ENCODE measurements at regions not wholly inside any gene's neighbourhood (a gene's known extent, or its start where the extent isn't known, plus 50 kb on each side); places are given as distances from the start of the nearest gene placed in this dataset.
"Not testable (repeated sequence)": the region's sequence is repeated elsewhere in the genome, so short reads cannot be mapped to it uniquely, and the experiment has no call there.

DNA sequence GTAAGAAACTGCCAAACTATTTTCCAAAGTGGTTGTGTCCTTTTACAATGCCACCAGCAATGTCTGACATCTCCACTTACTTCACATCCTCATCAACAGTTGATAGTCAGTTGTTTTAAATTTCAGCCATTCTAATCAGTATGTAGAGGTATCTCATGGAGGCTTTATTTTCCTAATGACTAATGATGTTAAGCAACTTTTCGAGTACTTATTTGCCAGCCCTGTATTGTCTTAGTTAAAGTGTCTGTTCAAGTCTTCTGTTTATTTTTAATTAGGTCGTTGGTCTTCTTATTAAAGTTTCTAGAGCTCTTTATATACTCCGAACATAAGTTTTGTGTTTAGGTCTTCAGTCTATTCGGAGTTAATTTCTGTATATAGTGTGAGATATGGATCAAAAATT, 54.9 kb upstream of the NBPF12 start:
- not testable (repeated sequence) for DNase-seq (ENCODE audit: low read depth)

DNA sequence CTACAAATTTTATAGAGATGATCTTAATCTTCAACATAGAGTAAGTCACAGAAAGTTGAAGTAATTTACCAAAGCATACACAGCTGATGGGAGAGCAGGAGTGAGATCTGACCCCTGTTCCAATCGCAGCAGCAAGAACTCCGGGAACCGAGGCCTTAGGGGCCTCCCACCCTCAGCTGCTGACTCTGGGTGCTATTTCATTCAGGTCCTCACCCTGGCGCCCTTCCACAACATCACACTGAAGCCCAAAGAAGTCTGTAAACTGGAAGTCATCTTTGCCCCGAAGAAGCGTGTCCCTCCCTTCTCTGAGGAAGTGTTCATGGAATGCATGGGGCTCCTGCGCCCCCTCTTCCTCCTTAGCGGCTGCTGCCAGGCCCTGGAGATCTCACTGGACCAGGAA, 57.0 kb upstream of the NBPF12 start:
- not testable (repeated sequence) for DNase-seq (ENCODE audit: low read depth)

DNA sequence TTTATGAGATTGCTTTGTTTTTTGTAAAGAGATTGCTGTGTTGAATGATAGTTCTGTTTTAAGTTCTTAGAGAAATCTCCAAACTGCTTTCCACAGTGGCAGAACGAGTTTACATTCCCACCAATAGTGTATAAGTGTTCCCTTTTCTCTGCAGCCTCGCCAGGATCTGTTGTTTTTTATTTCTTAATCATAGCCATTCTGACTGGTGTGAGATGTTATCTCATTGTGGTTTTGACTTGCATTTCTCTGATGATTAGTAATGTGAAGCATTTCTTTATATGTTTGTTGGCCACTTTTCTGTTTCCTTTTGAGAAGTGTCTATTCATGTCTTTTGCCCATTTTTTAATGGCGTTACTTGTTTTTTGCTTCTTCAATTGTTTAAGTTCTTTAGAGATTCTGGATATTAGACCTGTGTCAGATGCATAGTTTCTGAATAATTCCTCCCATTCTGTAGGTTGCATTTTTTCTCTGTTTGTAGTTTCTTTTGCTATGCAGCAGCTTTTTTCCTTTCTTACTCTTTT, 74.3 kb upstream of the NBPF12 start:
- not testable (repeated sequence) for DNase-seq (ENCODE audit: low read depth)

DNA sequence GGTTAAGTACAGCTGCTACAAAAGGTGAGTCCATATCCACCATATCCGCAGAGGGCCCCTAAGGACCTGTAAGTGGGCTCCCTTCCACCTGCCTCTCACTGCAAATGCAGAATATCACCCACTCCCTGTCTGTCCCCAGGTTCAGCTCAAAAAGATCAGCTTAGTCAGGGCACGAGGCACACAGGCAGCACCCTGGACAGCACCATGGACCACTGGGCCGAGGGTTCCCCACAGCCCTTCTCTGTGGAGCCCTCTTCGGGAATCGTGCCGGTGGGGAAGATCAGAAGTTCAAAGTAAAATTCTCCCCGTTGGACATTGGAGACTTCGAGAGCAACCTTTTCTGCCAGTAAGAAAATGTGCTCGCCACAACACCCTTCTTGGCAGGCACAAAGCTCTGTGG, 85.0 kb upstream of the NBPF12 start:
- DNase-seq (ENCODE audit: low read depth): not testable (repeated sequence)

DNA sequence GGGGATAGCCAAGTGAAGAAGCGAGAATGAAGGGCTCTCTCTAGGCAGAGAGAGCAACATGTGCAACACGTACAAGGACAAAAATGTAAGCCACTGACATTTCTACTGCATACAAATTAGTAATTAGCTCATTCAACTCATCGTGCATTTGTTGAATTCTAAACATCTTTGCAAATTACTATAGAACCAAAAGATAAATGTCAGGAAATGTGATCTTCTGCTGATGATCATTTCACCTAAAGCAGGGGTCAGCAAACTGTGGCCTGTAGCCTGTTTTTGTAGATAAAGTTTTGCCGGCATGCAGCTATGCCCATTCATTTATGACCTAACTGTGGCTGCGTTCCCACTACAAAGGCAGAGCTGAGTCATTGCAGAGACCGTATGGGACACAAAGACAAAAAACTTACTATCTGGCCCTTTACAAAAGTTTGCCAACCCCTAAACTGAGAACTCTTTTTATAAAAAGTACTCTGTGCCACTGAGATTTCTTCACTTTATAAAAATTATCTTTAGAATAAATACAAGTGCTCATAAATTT, 87.7 kb upstream of the NBPF12 start:
- not testable (repeated sequence) for DNase-seq (ENCODE audit: low read depth)

DNA sequence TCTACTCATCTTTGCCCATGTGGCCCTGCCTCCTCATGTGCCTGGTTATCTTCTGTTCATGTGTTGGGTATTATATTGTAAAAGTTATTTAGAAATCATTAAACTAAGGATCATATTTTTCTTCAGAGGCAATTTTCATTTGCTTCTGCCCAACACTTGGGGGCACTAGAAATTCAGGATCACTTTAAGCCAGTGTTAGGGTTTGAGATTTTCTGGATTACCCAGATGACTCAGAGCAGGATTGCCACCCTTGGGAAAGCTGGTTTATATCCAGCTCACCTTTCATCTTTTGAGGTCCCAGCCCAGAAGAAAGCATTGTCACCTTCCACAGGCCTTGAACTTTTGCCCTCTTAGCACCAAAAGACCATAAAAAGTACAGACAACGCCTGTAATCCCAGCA, 99.4 kb upstream of the NBPF12 start:
- DNase-seq (ENCODE audit: low read depth): not testable (repeated sequence)

DNA sequence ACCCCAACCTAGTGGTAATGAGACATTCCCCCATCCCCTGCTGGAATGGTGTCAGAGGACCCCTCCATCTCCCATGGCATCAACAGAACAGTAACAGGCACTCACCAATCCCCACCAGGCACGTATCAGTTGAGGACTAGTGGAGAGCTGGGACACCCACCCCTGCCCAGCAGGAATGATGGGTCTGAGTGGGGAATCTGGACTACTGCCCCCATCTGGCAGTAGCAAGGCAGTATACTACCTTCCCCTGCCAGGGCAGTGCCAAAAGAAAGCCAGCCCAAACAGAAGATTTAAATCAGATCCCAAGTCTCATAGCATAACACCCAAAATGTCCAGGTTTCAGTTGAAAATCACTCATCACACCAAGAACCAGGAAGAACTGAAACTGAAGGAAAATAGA, 111.2 kb upstream of the NBPF12 start:
- DNase-seq (ENCODE audit: low read depth): not testable (repeated sequence)

DNA sequence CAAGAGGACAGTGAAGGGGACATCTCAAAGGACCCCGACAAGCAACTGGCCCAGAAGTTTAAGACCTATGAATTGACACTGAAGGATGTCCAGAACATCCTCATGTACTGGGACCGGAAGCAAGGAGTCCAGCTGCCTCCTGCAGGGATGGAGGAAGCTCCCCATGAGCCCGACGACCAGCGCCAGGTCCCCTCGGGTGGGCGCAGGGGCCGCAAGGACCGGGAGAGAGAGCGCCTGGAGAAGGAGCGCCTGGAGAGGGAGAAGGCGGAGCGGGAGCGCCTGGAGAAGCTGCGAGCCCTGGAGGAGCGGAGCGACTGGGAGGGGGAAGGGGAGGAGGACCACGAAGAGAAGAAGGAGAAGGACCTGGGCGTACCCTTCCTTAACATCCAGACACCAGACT, 143.9 kb upstream of the NBPF12 start:
- DNase-seq (ENCODE audit: low read depth): not testable (repeated sequence)

DNA sequence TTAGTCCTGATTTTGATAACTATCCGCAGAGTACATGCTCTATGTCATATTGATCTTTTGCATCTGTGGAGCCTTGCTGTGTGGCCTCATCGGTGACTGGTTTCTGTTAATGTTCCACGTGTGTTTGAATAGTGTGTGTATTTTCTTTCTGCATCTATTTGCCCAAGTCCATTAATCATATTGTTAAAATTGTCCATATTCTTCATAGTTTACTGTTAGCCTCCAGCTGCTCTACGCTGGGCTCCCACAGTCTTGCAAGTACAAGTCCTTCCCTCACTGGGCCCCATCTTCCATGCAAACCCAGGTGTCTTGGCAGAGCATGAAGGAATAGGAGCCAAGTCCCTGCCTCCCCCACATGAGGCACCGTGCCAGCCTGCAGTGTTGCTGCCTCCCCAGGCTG, 145.4 kb upstream of the NBPF12 start:
- not testable (repeated sequence) for DNase-seq (ENCODE audit: low read depth)

DNA sequence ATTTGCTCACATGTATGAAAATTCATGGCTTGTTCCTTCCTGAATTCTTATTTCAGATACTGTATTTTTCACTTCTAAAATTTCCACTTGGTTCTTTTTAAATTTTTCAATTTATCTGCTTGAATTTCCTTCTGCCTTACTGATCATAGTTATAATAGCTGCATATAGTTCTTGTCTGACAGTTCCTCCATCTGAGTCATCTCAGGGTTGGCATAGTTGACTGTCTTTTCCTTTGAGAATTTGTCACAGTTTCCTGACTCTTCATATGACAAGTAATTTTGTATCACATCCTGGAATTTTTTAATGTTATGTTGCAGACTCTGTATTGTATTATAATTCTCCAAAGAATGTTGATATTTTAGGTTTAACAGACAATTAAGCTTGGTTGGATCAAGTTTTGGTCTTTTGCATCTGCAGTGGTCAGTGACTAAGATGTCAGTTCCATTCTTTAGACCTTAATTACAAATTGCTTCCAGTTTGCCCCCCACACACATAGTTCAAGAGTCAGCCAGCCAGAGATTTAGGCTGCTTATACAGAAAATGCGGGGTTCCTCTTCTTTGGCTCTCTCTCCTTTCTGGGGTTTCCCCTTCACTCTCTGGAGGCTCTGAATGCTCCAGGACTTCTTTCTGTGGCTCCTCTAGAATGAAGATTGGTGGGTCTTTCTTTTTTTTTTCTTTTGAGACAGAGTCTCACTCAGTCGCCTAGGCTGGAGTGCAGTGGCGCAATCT, 153.7 kb upstream of the NBPF12 start:
- not testable (repeated sequence) for DNase-seq (ENCODE audit: low read depth)

DNA sequence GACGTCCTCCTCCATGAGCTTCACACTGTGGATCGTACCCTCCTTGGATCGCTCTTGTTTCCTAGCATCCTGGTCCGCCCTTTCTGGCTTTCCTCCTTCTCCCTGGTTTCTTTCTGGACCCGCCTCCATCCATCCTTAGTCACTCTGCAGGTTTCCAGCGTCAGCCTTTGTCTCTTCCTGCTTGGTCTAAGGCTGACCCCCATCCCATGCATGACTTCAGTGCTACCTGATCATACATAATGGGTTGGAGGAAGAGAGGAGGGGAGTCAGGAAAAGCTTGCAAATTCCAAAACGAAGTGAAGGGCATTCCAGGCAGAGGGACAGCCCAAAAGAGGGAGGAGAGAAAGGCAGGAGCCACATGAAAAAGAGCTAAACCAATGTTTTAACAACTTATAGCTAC, 156.9 kb upstream of the NBPF12 start:
- DNase-seq (ENCODE audit: low read depth): not testable (repeated sequence)

DNA sequence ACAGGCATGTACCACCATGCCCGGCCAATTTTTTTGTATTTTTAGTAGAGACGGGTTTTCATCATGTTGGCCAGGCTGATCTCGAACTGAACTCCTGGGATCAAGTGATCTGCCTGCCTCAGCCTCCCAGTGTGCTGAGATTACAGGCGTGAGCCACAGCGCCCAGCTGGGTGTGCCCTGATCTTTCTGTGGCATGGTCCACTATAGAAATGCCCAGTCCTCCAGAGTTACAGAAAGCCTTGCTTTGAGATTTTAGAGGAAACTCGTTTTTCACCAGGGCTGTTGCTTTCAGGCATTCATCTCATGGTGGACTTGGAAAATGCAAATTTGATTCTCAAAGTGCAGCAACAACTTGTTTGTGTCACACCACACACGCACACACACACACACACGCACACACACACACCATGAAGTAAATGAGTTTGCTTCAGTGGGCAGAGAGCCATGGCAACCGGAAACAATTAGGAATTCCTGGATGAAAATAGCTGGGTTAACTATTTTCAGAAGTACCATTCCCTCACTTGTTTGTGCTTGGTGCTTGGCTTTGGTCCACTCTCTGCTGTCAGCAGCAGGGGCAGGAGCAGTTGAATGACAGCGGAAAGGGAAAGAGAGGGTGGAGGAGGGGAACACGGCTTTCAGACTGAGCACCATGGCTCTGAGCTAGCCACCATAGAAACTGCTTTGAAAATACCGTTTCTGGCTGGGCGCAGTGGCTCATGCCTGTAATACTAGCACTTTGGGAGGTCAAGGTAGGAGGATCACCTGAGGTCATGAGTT, 160.1 kb upstream of the NBPF12 start:
- DNase-seq (ENCODE audit: low read depth): not testable (repeated sequence)

DNA sequence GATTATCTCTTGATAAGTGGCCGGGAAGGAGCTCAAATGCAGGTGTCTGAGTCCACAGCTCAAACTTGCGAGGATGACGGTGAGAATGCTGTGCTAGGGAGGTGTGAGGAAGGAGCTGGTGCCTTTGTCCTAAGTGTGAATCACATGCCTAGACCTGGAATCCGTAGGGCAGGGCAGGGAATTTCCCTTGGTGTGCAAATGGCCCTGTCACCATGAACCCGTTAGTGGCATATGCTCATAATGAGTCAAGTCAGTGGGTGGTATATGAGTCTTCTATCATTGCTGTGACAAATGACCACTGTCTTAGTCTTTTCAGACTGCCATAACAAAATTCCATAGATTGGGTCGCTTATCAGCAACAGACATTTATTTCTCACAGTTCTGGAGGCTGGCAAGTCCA, 163.1 kb upstream of the NBPF12 start:
- DNase-seq (ENCODE audit: low read depth): not testable (repeated sequence)

DNA sequence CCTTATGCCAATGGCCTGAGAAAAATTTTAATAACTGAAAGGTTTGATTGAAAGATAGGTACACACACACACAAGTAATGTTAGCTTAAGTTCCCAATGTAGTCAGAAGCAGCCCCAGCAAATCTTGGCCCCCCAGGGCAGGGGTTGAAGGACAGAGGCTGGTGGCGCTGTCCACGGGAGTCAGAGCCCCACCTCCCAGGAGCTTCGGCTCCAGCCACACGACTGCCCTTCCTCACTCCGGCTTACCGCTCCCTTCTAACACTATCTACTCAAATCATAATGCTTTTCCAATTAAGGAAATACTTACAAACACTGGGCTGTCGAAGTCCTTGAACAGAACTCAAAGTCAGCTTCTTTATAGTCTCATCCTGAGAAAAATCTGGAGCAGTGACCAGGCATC, 163.9 kb upstream of the NBPF12 start:
- DNase-seq (ENCODE audit: low read depth): not testable (repeated sequence)

DNA sequence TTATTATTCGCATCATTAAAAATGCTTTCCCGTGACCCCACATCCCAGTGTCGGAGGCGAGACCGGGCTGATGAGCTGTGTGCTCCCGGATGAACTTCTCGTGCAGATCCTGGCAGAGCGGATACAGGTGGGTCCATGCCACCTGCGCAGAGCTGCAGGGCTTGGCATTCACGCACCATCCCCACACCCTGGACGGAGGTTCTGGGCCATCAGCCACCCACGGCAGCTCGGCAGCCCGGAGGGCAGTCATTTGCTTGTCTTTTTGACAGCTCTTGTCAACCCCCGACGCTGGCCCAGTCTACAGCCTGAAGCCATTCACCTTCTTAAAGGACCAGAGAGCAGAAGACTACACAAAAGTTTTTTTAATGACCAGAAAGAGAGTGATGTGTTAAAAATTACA, 166.7 kb upstream of the NBPF12 start:
- DNase-seq (ENCODE audit: low read depth): not testable (repeated sequence)

DNA sequence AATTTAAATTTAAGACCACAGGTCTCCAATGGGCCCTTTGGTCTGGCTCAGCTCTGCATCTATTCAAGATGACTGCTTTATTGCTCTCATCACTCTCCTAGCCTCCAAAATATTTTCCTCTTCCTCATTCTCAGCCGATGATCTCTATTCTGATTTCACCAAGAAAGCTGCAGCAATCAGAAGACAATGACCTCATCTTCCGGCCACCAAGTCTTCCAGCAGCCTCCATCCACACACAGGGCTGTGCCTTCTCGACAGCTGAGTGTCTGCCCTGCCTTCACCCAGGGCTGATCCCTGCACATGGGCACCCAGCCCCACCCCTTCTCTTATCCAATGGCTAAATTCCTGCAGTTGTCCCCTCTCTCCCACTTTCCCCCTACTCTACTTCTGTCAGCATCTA, 167.1 kb upstream of the NBPF12 start:
- not testable (repeated sequence) for DNase-seq (ENCODE audit: low read depth)

DNA sequence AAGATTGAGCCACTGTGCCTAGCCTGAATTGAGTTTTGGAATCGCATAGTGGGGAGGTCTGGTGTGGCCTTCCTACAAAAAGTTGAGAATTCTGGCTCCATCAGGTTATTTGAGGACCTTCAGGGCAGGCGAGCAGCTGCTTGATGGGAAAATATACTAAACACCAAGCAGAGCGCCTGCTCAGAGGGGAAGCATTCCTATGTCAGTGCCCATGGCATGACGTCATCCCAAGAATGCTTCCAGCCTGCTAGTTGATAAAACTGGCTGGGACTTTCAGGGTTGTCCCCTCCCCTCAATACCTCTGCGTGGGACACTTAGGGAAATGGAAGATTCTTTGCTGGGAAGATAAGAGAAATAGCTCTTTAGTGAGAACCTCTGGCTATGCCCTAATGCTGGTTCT, 174.9 kb upstream of the NBPF12 start:
- not testable (repeated sequence) for DNase-seq (ENCODE audit: low read depth)

DNA sequence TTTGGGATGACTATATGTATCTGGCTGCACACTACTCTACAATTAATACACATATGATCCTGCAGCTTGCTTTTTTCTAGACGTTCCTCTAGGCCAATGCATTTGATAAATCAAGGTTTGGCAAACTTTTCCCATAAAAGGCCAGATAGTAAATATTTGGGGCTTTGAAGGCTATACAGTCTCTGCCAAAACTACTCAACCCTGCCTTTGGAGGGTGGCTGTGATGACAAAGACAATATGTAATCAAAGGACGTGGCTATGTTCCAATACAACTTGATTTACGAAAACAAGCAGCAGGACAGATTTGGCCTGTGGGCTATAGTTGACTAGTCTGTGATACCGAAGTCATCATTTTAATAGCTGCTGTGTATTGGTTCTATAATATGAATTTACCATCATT, 181.3 kb upstream of the NBPF12 start:
- DNase-seq (ENCODE audit: low read depth): not testable (repeated sequence)

DNA sequence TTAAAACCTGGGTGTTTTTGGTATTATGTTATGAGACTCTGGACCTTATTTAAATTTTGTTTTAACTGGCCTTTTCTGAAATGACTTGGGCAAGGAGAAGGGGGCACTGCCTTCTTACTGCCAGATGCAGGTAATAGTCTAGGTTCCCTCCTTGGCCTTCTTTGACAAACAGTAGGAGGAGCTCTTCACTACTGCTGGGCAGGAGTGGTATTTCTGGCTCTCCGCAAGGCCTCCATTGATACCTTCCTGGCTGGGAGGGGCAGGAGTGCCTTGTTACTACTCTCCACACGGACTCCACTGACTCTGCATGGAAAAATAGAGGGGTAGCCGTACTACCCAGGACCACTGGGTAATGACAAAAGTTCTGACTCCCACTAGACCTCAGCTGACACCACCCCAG, 189.4 kb upstream of the NBPF12 start:
- DNase-seq (ENCODE audit: low read depth): not testable (repeated sequence)

DNA sequence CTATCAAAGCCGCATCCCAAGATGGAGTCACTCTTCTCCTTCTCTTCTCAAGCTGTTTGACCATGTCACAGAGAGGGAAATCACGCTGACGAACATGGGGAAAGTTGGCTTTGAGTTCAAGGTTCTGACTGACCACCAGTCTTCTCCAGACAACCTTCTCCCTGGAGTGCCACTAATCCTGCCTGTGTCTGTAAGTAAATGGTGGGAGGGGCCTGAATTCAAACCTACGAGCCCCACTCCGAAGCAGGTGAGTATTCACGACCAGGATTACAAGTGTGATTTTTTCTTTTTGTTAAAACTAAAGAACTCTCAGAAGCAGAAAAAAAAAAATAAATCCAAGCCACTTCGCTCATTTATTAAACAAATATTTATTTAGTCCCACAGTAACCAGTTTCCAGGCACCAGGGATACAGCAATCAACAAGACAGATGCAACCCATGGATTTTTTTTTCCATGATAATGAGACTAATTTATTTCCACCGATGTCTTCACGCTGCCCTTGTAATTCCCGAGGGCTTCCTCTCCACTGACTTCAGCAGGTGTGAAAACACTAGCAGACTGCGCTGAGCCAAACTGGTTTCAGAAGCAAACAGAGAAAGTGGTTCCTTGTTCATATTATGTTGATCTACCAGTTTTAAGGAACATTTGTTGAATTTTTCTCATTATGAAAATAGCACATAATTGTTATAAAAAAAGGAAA, 206.0 kb upstream of the NBPF12 start:
- DNase-seq (ENCODE audit: low read depth): not testable (repeated sequence)

DNA sequence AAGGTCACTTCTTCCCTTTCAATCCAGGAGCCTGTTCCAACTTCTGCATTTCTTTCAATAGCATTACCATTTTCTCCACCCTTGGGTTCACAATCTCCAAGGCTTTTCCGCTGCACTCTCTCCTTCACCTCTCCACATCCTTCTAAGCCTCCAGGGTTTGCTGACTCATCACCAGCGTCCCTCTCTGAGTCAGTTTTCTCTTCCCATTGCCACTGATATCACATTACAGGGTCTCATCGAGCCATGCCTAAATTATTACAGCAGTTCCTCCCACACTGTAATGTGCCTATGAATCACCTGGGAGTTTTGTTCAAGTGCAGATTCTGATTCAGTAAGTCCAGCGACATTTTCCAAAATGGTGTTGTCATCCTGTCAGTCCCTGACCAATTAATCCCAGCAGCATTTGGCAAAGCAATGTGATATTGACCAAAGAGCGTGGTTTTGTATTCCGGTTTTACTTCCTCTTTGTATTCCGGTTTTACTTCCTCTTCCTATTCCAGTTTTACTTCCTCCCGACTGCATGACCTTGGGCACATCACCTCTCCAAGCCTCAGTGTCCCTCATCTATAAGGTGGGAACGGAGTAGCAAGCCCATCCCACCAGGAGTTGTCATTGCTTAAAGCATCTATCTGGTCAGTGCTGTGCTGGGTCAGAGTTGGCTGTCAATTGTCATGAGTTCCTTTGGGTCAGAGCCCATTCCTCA, 208.3 kb upstream of the NBPF12 start:
- DNase-seq (ENCODE audit: low read depth): not testable (repeated sequence)

DNA sequence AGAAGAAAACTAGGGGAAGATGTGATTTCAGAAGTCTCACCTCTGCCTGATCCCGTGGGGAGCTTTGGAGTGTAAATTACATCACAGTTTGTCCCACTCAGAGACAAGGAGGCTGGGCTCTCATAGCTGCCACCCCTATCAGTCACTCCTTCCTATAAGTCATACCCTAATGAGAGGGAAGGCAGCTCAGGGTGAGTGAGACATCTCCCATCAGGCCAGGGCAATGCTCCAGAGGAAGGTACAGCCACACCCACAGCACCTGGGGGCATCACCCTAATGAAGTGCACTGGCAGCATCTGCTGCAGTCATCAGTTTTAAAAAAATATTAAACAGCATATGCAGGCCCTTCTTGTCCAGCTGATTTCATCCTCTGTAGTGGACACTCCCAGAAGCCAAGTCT, 223.1 kb upstream of the NBPF12 start:
- DNase-seq (ENCODE audit: low read depth): not testable (repeated sequence)

Data from stimulated activated CD8-positive, alpha-beta memory T cell treated with anti-CD3 and anti-CD28 coated beads, Interleukin-4, amount 100 ng/mL, for 24 hours (primary cell).